Type B pancreatic cell (in vitro differentiated cells): ENCODE measurements at regions not wholly inside any gene's neighbourhood (a gene's known extent, or its start where the extent isn't known, plus 50 kb on each side); places are given as distances from the start of the nearest gene placed in this dataset.
A peak's percentile ranks its signal among the peaks of the same experiment; 100 is the strongest.

Experiments used
- DNase-seq: peaks from one replicate; pipeline ENCODE4 v3.0.0; 2021; ENCODE audit warnings: mixed read lengths; ENCODE audit not compliant: unreplicated experiment; ENCODE audit errors: extremely low spot score
- H3K27ac Mint-ChIP-seq: 2 replicates; pipeline ENCODE4 v1.8.0; 2021; ENCODE audit warnings: mild to moderate bottlenecking, mixed read lengths
- H3K27me3 Mint-ChIP-seq: 2 replicates; pipeline ENCODE4 v1.8.0; 2021; ENCODE audit warnings: mixed read lengths
- H3K36me3 Mint-ChIP-seq: 2 replicates; pipeline ENCODE4 v1.8.0; 2021; ENCODE audit warnings: mixed read lengths
- H3K4me1 Mint-ChIP-seq: one replicate; pipeline ENCODE4 v1.8.0; 2021; ENCODE audit warnings: mixed read lengths; ENCODE audit not compliant: unreplicated experiment
- H3K4me3 Mint-ChIP-seq: 2 replicates; pipeline ENCODE4 v1.8.0; 2021; ENCODE audit warnings: mild to moderate bottlenecking, mixed read lengths
- H3K9me3 Mint-ChIP-seq: 2 replicates; pipeline ENCODE4 v1.8.0; 2021; ENCODE audit warnings: mixed read lengths
- TF ChIP-seq, protein P1 (sequence below): fragments of 200-600 bp; sonication (generic); conservative IDR thresholded peaks from 2 replicates; pipeline ENCODE4 v1.5.0; 2021; ENCODE audit warnings: antibody characterized with exemption, mild to moderate bottlenecking

DNA sequence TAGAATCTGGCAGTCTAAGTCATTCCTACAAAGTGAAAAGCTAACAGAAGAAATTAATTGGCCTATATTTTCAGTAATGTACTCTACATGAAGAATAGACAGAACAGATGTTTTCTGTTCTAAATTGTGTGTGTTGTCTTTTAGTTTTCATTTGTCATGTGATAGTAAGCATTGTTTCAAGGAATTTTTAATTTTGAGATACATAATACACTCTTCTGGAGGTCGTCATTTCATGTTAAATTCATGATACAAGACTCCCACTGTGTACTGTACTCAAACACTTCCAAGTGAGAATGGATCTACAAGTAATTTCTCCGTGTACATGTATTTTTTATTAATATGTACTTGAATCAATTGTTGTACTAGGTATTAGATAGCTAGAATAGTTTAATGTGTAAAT is 1522.9 kb downstream of the MAT2B start:
- Mint-ChIP-seq H3K4me1 (no peaks in the 10 kb centered on the region), H3K27ac (no peak overlapping the region), H3K4me3 (no peak overlapping the region), H3K9me3 (no peaks in the 10 kb centered on the region), H3K27me3 (no peaks in the 10 kb centered on the region), H3K36me3 (no peaks in the 10 kb centered on the region)
- DNase-seq = no peak
- TF ChIP-seq, protein P1, sequence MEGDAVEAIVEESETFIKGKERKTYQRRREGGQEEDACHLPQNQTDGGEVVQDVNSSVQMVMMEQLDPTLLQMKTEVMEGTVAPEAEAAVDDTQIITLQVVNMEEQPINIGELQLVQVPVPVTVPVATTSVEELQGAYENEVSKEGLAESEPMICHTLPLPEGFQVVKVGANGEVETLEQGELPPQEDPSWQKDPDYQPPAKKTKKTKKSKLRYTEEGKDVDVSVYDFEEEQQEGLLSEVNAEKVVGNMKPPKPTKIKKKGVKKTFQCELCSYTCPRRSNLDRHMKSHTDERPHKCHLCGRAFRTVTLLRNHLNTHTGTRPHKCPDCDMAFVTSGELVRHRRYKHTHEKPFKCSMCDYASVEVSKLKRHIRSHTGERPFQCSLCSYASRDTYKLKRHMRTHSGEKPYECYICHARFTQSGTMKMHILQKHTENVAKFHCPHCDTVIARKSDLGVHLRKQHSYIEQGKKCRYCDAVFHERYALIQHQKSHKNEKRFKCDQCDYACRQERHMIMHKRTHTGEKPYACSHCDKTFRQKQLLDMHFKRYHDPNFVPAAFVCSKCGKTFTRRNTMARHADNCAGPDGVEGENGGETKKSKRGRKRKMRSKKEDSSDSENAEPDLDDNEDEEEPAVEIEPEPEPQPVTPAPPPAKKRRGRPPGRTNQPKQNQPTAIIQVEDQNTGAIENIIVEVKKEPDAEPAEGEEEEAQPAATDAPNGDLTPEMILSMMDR = no peak

DNA sequence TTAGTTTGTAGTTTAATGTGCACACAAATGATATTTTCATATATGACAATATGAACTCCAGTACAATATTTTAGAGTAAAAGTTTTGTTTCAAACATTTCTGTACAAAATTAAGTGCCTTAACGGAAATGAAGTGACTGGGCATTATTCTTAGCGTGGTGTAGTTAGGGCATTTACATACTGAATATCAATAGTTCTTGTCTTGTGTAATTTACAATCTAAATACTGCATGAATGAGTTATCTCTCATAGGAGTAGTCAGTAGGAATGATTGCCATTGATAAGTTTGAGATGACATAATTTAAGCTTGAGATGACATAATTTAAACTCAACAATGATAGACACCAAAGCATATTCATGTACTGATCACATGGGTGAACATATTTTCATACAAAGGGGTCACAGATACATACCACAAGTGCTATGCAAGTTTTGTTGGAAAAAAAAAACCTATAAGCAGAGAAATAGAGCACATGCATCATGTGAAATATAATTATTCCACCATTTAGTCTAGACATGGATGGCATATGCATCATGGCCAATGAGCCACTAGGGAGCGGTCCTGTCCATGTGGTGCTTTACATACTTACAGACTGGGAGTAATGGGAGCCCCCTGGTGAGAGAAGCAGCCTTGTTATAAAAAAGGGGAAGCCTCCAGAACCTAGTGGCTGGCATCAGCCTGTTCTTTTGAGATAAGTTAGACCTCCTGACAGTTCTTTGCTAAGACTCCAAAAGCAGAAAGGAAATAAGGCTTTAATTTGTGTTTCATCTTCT is 1523.9 kb downstream of the MAT2B start:
- TF ChIP-seq, protein P1 = peak; percentile 58
- Mint-ChIP-seq H3K27me3 (no peaks in the 10 kb centered on the region), H3K36me3 (no peaks in the 10 kb centered on the region), H3K27ac (no peak overlapping the region), H3K4me3 (no peak overlapping the region), H3K9me3 (no peaks in the 10 kb centered on the region), H3K4me1 (no peaks in the 10 kb centered on the region)
- no peak for DNase-seq

DNA sequence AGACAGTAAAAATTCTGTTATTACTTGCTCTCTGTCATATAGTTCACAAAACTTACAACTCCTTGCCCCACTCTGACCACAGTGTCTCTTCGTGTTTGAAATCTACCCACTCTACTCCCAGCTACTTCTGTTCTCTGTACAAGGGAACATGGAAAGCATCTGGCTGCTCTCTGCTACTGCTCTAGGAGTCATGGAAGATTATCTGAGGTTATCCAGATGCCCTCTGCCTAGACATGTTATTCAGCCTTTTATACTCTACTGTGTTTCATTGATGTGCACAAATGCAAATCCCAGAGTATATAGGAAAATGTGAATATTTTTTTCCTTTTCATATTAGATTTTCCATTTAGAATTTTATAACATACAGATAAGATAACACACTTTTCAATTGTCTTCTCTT is 1525.6 kb downstream of the MAT2B start:
- Mint-ChIP-seq H3K36me3 (no peaks in the 10 kb centered on the region), H3K4me3 (no peak overlapping the region), H3K27me3 (no peaks in the 10 kb centered on the region), H3K9me3 (no peaks in the 10 kb centered on the region), H3K4me1 (no peaks in the 10 kb centered on the region), H3K27ac (no peak overlapping the region)
- TF ChIP-seq, protein P1 = no peak
- no peak for DNase-seq

DNA sequence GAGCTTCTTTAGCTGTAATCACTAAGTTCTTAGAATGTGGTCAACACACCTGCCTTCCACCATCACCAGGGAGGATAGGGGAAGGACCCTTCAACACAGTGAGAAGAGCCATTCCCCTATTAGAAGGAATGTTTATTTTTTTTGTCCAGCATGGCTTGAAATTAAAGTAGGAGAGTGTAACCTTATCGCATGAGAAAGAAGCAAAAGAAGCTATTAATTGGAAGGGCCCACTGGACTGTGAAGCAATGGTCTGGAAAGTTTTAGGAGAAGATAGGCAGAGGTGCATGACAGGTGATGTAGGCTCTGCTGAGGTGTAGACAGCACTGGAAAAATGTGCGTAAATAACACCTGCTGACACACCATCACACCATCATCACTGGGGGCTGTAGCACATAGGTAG is 1526.0 kb downstream of the MAT2B start:
- TF ChIP-seq, protein P1 = no peak
- H3K36me3 Mint-ChIP-seq = no peaks in the 10 kb centered on the region
- H3K4me1 Mint-ChIP-seq = no peaks in the 10 kb centered on the region

DNA sequence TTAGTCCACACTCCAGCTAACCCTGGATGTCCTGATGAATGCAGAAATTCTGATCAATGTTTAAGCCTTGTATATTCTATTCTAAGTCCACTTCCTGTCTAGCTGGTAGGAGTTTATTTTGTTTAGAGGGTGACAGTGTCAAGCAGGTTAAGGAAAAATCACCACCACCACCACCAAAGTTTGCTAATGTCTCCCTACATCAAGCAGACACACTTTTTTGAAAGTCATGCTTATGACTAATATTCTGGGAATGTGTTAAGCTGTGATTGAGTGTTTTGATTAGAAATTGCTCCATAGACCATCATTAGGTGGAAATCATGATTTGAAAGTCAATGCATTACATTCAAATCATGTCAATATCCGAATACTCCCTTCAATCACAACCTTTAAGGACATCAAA is 1530.1 kb downstream of the MAT2B start:
- Mint-ChIP-seq H3K4me3 (no peak overlapping the region), H3K27me3 (no peaks in the 10 kb centered on the region), H3K27ac (no peak overlapping the region), H3K9me3 (no peaks in the 10 kb centered on the region), H3K4me1 (no peaks in the 10 kb centered on the region), H3K36me3 (no peaks in the 10 kb centered on the region)
- DNase-seq = no peak
- TF ChIP-seq, protein P1 = no peak

More for the DNA sequence above, 1526.0 kb downstream of the MAT2B start:
- H3K9me3 Mint-ChIP-seq = no peaks in the 10 kb centered on the region
- DNase-seq = no peak
- H3K4me3 Mint-ChIP-seq = no peak overlapping the region
- no peak overlapping the region for H3K27ac Mint-ChIP-seq
- no peaks in the 10 kb centered on the region for H3K27me3 Mint-ChIP-seq
